HG03095 (cell line): ENCODE measurements at regions not wholly inside any gene's neighbourhood (a gene's known extent, or its start where the extent isn't known, plus 50 kb on each side); places are given as distances from the start of the nearest gene placed in this dataset.

Source experiments
- ATAC-seq: cut with Tn5 transposase; IDR thresholded peaks from one replicate; pipeline ENCODE4 v1.9.1; 2021; ENCODE audit warnings: moderate library complexity; ENCODE audit not compliant: unreplicated experiment

GRCh38 chr11:23976426-23976825 lies 520.4 kb upstream of the LUZP2 start:
- no peak for ATAC-seq

GRCh38 chr11:23976841-23977271 lies 520.0 kb upstream of the LUZP2 start:
- no peak for ATAC-seq

- ATAC-seq: no peak
These were observed 508.4 kb upstream of the LUZP2 start for GRCh38 chr11:23988381-23989006.

- no peak for ATAC-seq
These were observed 506.3 kb upstream of the LUZP2 start for GRCh38 chr11:23990346-23991164.

GRCh38 chr11:23991165-23991539 lies 505.7 kb upstream of the LUZP2 start:
- ATAC-seq: no peak

- no peak for ATAC-seq
These were observed 501.0 kb upstream of the LUZP2 start for GRCh38 chr11:23995891-23996290.

- no peak for ATAC-seq
These were observed 499.5 kb upstream of the LUZP2 start for GRCh38 chr11:23997356-23997755.

- ATAC-seq: no peak
These were observed 491.5 kb upstream of the LUZP2 start for GRCh38 chr11:24005202-24005876.

GRCh38 chr11:24043842-24044241 lies 453.0 kb upstream of the LUZP2 start:
- ATAC-seq: no peak

GRCh38 chr11:24046731-24047130 lies 450.1 kb upstream of the LUZP2 start:
- ATAC-seq: no peak

GRCh38 chr11:24056051-24056450 lies 440.8 kb upstream of the LUZP2 start:
- no peak for ATAC-seq

GRCh38 chr11:24060125-24060524 lies 436.7 kb upstream of the LUZP2 start:
- ATAC-seq: no peak

- no peak for ATAC-seq
These were observed 432.4 kb upstream of the LUZP2 start for GRCh38 chr11:24064309-24064903.

- no peak for ATAC-seq
These were observed 428.7 kb upstream of the LUZP2 start for GRCh38 chr11:24068197-24068596.

GRCh38 chr11:24070435-24070834 lies 426.4 kb upstream of the LUZP2 start:
- ATAC-seq: no peak

- ATAC-seq: no peak
These were observed 418.8 kb upstream of the LUZP2 start for GRCh38 chr11:24078018-24078417.

GRCh38 chr11:24082241-24082640 lies 414.6 kb upstream of the LUZP2 start:
- no peak for ATAC-seq

- no peak for ATAC-seq
These were observed 414.0 kb upstream of the LUZP2 start for GRCh38 chr11:24082860-24083259.

GRCh38 chr11:24084956-24085355 lies 411.9 kb upstream of the LUZP2 start:
- ATAC-seq: no peak

GRCh38 chr11:24086921-24087320 lies 409.9 kb upstream of the LUZP2 start:
- ATAC-seq: no peak

- no peak for ATAC-seq
These were observed 405.3 kb upstream of the LUZP2 start for GRCh38 chr11:24091594-24091993.

GRCh38 chr11:24093375-24093774 lies 403.5 kb upstream of the LUZP2 start:
- no peak for ATAC-seq
